Suprapubic skin (tissue), 4 donors: ENCODE measurements at regions not wholly inside any gene's neighbourhood (a gene's known extent, or its start where the extent isn't known, plus 50 kb on each side); places are given as distances from the start of the nearest gene placed in this dataset.
"Not testable (repeated sequence)": the region's sequence is repeated elsewhere in the genome, so short reads cannot be mapped to it uniquely, and the experiment has no call there.

ENCODE experiments used
- DNase-seq, 2 donors: peaks; one replicate each; pipeline ENCODE4 v3.0.0-alpha.2; 2019; ENCODE audit warnings: low spot score in 2 of 2
- H3K27ac ChIP-seq: fragments of 200-600 bp; sonication (generic); one replicate; pipeline ENCODE4 v1.5.1; 2019
- H3K27me3 ChIP-seq: fragments of 200-600 bp; sonication (generic); one replicate; pipeline ENCODE4 v1.5.1; 2019
- H3K36me3 ChIP-seq: fragments of 200-600 bp; sonication (generic); one replicate; pipeline ENCODE4 v1.5.1; 2019
- H3K4me1 ChIP-seq: fragments of 200-600 bp; sonication (generic); one replicate; pipeline ENCODE4 v1.5.1; 2019
- H3K4me3 ChIP-seq: fragments of 200-600 bp; sonication (generic); one replicate; pipeline ENCODE4 v1.5.1; 2019; ENCODE audit warnings: mild to moderate bottlenecking
- H3K9me3 ChIP-seq: fragments of 200-600 bp; sonication (generic); one replicate; pipeline ENCODE4 v1.5.1; 2019
- EP300 ChIP-seq: sonication (generic); formaldehyde crosslinking; IDR thresholded peaks from one replicate; pipeline ENCODE4 v1.6.1; 2017; ENCODE audit warnings: antibody characterized with exemption
- POLR2A ChIP-seq, 2 donors: fragments of 450-650 bp; IDR thresholded peaks; one replicate each; pipeline ENCODE4 v1.6.1; 2017; ENCODE audit warnings: antibody characterized with exemption in 2 of 2, mild to moderate bottlenecking in 2 of 2, moderate library complexity in 2 of 2
- POLR2AphosphoS5 ChIP-seq, 3 donors: sonication (generic); formaldehyde crosslinking; IDR thresholded peaks; one replicate each; pipeline ENCODE4 v1.6.1; 2017; ENCODE audit warnings: antibody characterized with exemption in 3 of 3
- WGBS: methylation state at CpG from one replicate; pipeline ENCODE4 v1.1.5; 2018; 5-methylcytosine and 5-hydroxymethylcytosine counted together
- TF ChIP-seq, protein P1 (sequence below), 2 donors: fragments of 200-600 bp in 1 of 2; fragments of 450-650 bp in 1 of 2; sonication (generic) in 1 of 2; IDR thresholded peaks; one replicate each; pipeline ENCODE4 v1.5.1; 2016 to 2019; ENCODE audit warnings: antibody characterized with exemption in 2 of 2, mild to moderate bottlenecking in 1 of 2, moderate library complexity in 1 of 2

DNA sequence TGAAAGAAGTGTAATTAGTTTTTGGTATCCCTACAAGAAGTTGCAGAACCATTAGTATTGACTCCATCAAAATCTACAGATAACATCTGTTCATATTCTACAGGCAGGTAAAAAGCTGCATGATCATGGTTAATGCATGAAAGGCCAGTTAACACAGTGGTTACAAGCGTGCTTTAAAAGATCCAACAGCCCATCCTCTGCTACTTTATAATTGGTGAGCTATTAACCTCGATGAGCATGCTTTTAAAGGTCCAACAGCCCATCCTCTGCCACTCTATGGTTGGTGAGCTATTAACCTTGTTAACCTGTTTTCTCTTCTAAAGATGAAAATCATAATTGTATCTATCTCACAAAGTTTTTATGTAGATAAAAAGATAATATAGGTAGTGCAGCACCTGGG is 289.3 kb downstream of the DUSP6 start:
- no peak for TF ChIP-seq EP300
- TF ChIP-seq, protein P1, sequence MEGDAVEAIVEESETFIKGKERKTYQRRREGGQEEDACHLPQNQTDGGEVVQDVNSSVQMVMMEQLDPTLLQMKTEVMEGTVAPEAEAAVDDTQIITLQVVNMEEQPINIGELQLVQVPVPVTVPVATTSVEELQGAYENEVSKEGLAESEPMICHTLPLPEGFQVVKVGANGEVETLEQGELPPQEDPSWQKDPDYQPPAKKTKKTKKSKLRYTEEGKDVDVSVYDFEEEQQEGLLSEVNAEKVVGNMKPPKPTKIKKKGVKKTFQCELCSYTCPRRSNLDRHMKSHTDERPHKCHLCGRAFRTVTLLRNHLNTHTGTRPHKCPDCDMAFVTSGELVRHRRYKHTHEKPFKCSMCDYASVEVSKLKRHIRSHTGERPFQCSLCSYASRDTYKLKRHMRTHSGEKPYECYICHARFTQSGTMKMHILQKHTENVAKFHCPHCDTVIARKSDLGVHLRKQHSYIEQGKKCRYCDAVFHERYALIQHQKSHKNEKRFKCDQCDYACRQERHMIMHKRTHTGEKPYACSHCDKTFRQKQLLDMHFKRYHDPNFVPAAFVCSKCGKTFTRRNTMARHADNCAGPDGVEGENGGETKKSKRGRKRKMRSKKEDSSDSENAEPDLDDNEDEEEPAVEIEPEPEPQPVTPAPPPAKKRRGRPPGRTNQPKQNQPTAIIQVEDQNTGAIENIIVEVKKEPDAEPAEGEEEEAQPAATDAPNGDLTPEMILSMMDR (IDR thresholded peaks at IDR 0.05) = no peak
- no peak for TF ChIP-seq POLR2A (IDR thresholded peaks at IDR 0.05)
- TF ChIP-seq POLR2AphosphoS5 (IDR thresholded peaks at IDR 0.05) = no peak
- Histone ChIP-seq H3K27me3 (no peaks in the 10 kb centered on the region), H3K27ac (no peak overlapping the region), H3K4me1 (no peaks in the 10 kb centered on the region), H3K36me3 (no peaks in the 10 kb centered on the region), H3K9me3 (no peaks in the 10 kb centered on the region), H3K4me3 (no peak overlapping the region)
- no peak for DNase-seq
- WGBS = 72% methylated on average over 2 of the region's 2 CpGs

DNA sequence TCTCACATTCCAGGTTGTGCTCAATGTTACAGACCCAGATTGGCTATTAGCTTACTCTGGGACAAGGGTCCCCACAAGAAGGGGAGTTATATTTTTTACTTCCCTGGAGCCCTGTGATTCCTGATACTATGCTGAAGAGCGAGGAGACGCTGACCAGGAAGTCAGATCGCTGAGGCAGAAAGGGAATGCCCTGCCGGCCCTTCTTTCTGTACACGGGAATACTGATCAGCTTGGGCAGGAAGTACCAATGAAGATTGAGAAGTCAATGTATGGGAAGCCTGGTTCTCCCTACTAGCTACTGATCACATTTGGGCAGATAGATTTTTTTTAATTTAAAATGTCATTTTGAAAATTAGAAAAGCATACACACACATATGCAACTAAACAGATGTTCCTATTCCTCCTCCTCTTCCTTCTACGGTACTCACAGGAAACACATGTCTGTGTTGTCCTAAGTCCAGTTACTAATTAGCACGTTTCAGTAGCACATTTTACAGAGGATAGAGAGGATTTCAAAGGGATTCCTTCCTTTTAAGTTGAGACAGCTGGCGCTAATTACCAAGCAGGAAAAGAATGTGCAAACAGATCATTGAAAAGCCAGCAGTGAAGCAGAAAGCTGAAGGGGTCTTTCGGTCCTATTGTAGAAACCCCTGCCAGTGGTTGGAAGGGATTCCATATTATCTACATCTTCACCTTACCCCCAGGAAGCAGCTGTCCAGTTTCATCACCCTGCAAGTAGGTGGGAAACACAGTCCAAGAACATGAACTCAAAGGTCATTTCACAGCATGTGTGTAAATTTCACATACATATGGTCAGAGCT is 292.4 kb downstream of the DUSP6 start:
- 58% methylated on average over 9 of the region's 9 CpGs for WGBS
- no peak overlapping the region for H3K4me3 ChIP-seq
- H3K27ac ChIP-seq = no peak overlapping the region
- DNase-seq = no peak
- TF ChIP-seq, protein P1 (IDR thresholded peaks at IDR 0.05) = no peak
- no peak for TF ChIP-seq POLR2A (IDR thresholded peaks at IDR 0.05)
- TF ChIP-seq POLR2AphosphoS5 (IDR thresholded peaks at IDR 0.05) = no peak
- no peak for TF ChIP-seq EP300
- no peaks in the 10 kb centered on the region for H3K9me3 ChIP-seq
- H3K27me3 ChIP-seq = no peaks in the 10 kb centered on the region
- no peaks in the 10 kb centered on the region for H3K36me3 ChIP-seq
- H3K4me1 ChIP-seq = no peaks in the 10 kb centered on the region

DNA sequence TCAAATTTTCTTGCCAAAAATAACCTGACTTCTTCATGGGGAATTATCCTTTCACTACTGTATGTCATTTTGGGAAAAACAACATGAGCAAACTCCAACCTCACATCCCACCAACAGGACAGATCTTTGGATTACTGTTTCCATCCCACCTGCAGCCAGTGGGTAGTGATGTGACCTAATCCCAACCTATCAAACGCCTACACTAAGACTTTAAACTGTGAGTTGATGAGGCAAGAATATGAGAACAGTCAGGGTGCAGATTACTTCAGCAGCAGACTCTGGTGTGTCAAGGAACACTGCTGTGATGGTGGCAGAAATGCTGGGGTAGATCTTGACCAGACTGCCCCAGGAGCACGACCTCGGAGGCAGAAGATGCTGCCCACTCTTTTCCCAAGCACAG is 293.2 kb downstream of the DUSP6 start:
- H3K27ac ChIP-seq = no peak overlapping the region
- H3K36me3 ChIP-seq = no peaks in the 10 kb centered on the region
- H3K9me3 ChIP-seq = no peaks in the 10 kb centered on the region
- no peaks in the 10 kb centered on the region for H3K27me3 ChIP-seq
- DNase-seq = no peak
- no peak overlapping the region for H3K4me3 ChIP-seq
- no peaks in the 10 kb centered on the region for H3K4me1 ChIP-seq
- WGBS = 88% methylated on average over 3 of the region's 3 CpGs
- TF ChIP-seq POLR2A (IDR thresholded peaks at IDR 0.05) = no peak
- TF ChIP-seq, protein P1 (IDR thresholded peaks at IDR 0.05) = no peak
- no peak for TF ChIP-seq POLR2AphosphoS5 (IDR thresholded peaks at IDR 0.05)
- no peak for TF ChIP-seq EP300

DNA sequence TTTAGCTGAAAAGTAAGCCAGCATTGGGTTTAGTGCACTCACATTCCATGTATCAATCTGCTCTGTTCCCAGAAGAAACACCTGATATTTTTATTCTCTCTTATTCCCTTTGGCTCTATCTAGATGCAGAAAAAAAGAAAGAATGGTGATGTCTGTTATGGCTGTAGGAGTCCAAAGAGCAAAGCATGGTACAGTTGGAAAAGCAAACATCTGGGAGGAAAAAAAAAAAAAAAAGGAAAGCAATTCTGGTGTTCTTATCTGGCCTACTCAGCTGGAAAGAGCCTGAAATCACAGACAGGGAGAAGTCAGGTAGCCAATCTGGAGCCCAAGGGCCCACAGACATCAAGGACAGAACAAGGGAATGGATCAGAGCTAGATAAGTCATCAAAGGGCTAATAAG is 293.9 kb downstream of the DUSP6 start:
- no peak overlapping the region for H3K27ac ChIP-seq
- DNase-seq = no peak
- TF ChIP-seq POLR2AphosphoS5 (IDR thresholded peaks at IDR 0.05) (no peak), POLR2A (IDR thresholded peaks at IDR 0.05) (no peak), EP300 (no peak)
- TF ChIP-seq, protein P1 (IDR thresholded peaks at IDR 0.05) = no peak
- H3K9me3 ChIP-seq = no peaks in the 10 kb centered on the region
- no peak overlapping the region for H3K4me3 ChIP-seq
- H3K27me3 ChIP-seq = no peaks in the 10 kb centered on the region
- H3K4me1 ChIP-seq = no peaks in the 10 kb centered on the region
- no peaks in the 10 kb centered on the region for H3K36me3 ChIP-seq

DNA sequence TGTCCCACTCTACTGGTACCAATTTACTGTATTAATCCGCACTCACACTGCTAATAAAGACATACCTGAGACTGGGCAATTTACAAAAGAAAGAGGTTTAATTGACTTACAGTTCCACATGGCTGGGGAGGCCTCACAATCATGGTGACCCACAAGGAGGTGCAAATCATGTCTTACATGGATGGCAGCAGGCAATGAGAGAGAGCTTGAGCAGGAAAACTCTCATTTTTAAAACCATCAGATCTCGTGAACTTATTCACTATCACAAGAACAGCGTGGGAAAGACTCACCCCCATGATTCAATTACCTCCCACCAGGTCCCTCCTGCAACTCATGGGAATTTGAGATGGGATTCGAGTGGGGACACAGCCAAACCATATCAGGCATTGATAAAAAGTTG is 298.5 kb downstream of the DUSP6 start:
- not testable (repeated sequence) for H3K4me3 ChIP-seq, H3K4me1 ChIP-seq, H3K27ac ChIP-seq, H3K27me3 ChIP-seq, H3K9me3 ChIP-seq, DNase-seq, H3K36me3 ChIP-seq
- WGBS = 84% methylated on average over 4 of the region's 4 CpGs
